GM19452 (cell line): ENCODE measurements at regions not wholly inside any gene's neighbourhood (a gene's known extent, or its start where the extent isn't known, plus 50 kb on each side); places are given as distances from the start of the nearest gene placed in this dataset.
"Not testable (repeated sequence)": the region's sequence is repeated elsewhere in the genome, so short reads cannot be mapped to it uniquely, and the experiment has no call there.

Source experiments
- ATAC-seq: cut with Tn5 transposase; IDR thresholded peaks from one replicate; pipeline ENCODE4 v1.9.1; 2021; ENCODE audit not compliant: unreplicated experiment

DNA sequence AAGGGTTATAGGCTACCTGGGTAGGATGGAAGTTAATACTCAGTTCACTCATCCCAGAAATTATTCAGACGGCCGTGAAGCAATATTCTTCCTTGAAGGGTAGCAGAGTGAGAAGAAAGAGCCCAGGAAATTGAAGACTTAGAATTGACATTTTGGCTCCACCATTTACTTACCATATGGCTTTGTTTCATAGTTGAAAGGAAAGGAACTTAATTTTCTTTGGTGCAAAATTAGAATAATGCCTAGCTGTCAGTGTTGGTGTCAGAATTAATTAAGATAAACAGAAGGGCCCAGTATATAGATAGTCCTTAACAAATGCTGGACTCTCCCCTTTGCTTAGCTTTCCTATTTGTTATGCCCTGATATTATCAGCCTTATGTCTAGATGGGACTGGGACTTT lies 263.2 kb downstream of the KCNJ3 start:
- ATAC-seq: no peak

DNA sequence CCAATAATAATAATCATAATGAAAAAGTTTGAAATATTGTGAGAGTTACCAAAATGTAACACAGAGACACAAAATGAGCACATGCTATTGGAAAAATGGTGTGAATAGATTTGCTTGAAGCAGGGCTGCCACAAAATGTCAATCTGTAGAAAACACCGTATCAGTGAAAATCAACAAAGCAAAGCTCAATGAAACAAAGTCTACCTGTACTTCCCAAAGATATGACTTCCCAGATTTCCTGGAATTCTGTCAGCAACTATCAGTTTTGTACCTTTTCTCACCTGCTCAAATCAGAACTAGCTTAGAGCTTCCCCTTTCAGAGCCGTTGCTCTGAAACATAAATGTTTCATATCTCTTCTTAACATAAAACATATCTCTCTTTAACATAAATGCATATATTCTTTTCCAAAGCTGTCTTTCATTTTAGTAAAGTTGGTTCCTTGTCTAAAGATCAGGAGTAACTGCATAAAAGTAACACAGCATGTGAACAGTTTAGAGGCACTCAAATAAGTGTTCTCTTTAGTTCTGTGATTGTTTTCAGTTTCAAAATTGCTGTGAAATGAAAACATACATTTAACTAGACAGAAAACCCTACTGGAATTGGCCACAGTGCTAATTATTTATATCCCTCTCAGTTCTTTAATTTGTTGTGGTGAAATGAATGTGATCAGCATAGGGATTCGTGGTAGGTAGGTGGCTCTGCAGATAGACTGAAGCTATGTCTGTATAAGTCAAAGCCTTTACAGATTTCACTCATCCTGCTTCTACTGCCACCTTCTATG lies 262.5 kb downstream of the KCNJ3 start:
- peak; percentile 76 for ATAC-seq

GRCh38 chr2:154952346-154952980 lies 254.0 kb downstream of the KCNJ3 start:
- no peak for ATAC-seq

GRCh38 chr2:154947416-154947815 lies 248.9 kb downstream of the KCNJ3 start:
- ATAC-seq: not testable (repeated sequence)

GRCh38 chr2:154945984-154946383 lies 247.5 kb downstream of the KCNJ3 start:
- ATAC-seq: no peak

DNA sequence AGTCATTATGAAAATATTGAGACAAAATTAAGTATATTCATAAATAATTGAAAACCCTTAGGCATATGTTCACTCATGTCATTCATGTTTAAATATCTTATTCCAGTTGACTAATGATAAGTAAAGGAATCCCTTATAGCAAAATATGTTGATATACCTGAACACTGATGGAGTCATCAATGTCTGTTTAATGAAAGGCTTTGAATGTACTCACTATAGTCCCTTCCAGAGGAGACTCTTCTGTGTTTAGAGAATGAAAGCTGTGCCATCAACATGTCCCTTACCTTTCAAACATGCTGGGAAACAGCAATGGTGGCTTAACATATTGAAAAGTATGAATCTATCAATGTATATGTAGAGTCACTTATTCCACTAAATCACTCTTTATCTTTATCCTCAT lies 242.9 kb downstream of the KCNJ3 start:
- ATAC-seq: no peak

- no peak for ATAC-seq
Measured at GRCh38 chr2:154934213-154934612, 235.7 kb downstream of the KCNJ3 start.

GRCh38 chr2:154924531-154924930 lies 226.0 kb downstream of the KCNJ3 start:
- no peak for ATAC-seq

GRCh38 chr2:154914561-154914960 lies 216.1 kb downstream of the KCNJ3 start:
- no peak for ATAC-seq

GRCh38 chr2:154912215-154912614 lies 213.7 kb downstream of the KCNJ3 start:
- ATAC-seq: no peak

- ATAC-seq: no peak
Measured at GRCh38 chr2:154911729-154912128, 213.2 kb downstream of the KCNJ3 start.

DNA sequence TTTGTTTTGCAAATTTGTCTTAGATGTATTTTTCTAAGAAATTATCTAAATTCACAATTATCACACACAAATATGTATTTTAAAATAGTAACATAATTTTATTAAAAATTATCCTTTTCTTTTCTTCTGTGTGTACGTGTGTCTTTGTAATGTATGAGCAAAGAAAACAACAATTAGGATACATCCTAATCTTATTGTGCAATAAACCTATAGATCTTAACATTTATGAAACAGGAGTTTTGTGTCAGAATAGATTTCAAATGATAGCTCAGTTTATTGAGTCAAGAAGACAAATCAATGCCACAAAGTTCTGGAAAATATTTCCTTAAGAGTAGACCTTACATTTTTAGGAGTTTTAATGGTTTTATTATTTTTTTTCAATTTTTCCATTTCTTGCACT lies 212.2 kb downstream of the KCNJ3 start:
- no peak for ATAC-seq

GRCh38 chr2:154908327-154908726 lies 209.8 kb downstream of the KCNJ3 start:
- no peak for ATAC-seq
